ENCODE measurements at regions not wholly inside any gene's neighbourhood (a gene's known extent, or its start where the extent isn't known, plus 50 kb on each side); places are given as distances from the start of the nearest gene placed in this dataset.

GRCh38 chr9:13942201-13942600, 371.7 kb downstream of the NFIB start:
- H3K4me1 ChIP-seq (ENCODE audit: control insufficient read depth, extremely low read depth, insufficient read depth, low read length), result peaks cover 5% of the 10 kb centered on the region
- H3K36me3 ChIP-seq (ENCODE audit: control insufficient read depth, insufficient read depth, low read length), result no peaks in the 10 kb centered on the region
- no peak overlapping the region for H2AFZ ChIP-seq (ENCODE audit: low read length)
- no peak for DNase-seq (ENCODE audit: low read depth in 2 of 2)
- H4K20me1 ChIP-seq (ENCODE audit: control insufficient read depth, extremely low read depth, insufficient read depth, low read length), result no peaks in the 10 kb centered on the region
- no peak overlapping the region for H3K4me2 ChIP-seq (ENCODE audit: extremely low read depth, insufficient read depth, low read length)
- H3K79me2 ChIP-seq (ENCODE audit: control insufficient read depth, insufficient read depth, low read length), result no peaks in the 10 kb centered on the region
- no peaks in the 10 kb centered on the region for H3K27me3 ChIP-seq (ENCODE audit: control insufficient read depth, insufficient read depth, low read length)
- H3K27ac ChIP-seq (ENCODE audit: insufficient read depth, low read length), result no peak overlapping the region
- no peak overlapping the region for H3K4me3 ChIP-seq (replicated peaks in 1 of 4; ENCODE audit: control extremely low read depth in 1 of 4, insufficient read depth in 1 of 4, low read depth in 3 of 4, low read length in 4 of 4)
- TF ChIP-seq CTCF (conservative IDR thresholded peaks at IDR 0.05 in 1 of 2, IDR thresholded peaks at IDR 0.05 in 1 of 2; ENCODE audit: low read depth in 1 of 2, low read length in 2 of 2), result no peak
- TF ChIP-seq EZH2 (IDR thresholded peaks at IDR 0.05; ENCODE audit: low read length, missing control alignments), result no peak
- no peak overlapping the region for H3K9ac ChIP-seq (ENCODE audit: insufficient read depth, low read length)
- H3K9me3 ChIP-seq (ENCODE audit: control insufficient read depth, insufficient read depth, low read depth, low read length), result no peaks in the 10 kb centered on the region

DNA sequence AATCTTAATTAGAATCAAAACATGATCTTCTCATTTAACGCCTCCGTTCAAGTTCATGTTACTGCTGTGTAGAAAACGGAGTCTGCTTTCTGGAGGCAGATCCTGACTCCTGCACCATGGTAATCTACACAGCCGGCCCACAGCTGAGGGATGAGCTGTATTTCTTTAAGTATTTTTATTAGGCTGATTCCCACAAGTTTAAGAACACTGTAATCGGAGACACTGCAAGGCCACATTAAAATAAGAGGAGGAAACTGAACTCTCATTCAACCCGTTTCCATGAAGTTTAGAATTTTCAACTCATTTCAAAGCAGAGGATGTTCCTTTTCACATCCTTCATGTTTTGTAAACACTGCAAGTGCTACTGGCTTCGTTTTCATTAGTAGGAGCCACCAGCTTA, 372.2 kb downstream of the NFIB start:
- no peak overlapping the region for H3K4me2 ChIP-seq (ENCODE audit: extremely low read depth, insufficient read depth, low read length)
- H3K4me3 ChIP-seq (replicated peaks in 1 of 4; ENCODE audit: control extremely low read depth in 1 of 4, insufficient read depth in 1 of 4, low read depth in 3 of 4, low read length in 4 of 4), result no peak overlapping the region
- no peaks in the 10 kb centered on the region for H3K27me3 ChIP-seq (ENCODE audit: control insufficient read depth, insufficient read depth, low read length)
- no peak for TF ChIP-seq CTCF (conservative IDR thresholded peaks at IDR 0.05 in 1 of 2, IDR thresholded peaks at IDR 0.05 in 1 of 2; ENCODE audit: low read depth in 1 of 2, low read length in 2 of 2)
- TF ChIP-seq EZH2 (IDR thresholded peaks at IDR 0.05; ENCODE audit: low read length, missing control alignments), result no peak
- no peaks in the 10 kb centered on the region for H3K36me3 ChIP-seq (ENCODE audit: control insufficient read depth, insufficient read depth, low read length)
- H3K4me1 ChIP-seq (ENCODE audit: control insufficient read depth, extremely low read depth, insufficient read depth, low read length), result peaks cover 5% of the 10 kb centered on the region
- DNase-seq (ENCODE audit: low read depth in 2 of 2), result peak in 1 of 2 donors; percentile 49
- H2AFZ ChIP-seq (ENCODE audit: low read length), result no peak overlapping the region
- no peaks in the 10 kb centered on the region for H3K9me3 ChIP-seq (ENCODE audit: control insufficient read depth, insufficient read depth, low read depth, low read length)
- no peaks in the 10 kb centered on the region for H4K20me1 ChIP-seq (ENCODE audit: control insufficient read depth, extremely low read depth, insufficient read depth, low read length)
- H3K9ac ChIP-seq (ENCODE audit: insufficient read depth, low read length), result no peak overlapping the region
- no peak overlapping the region for H3K27ac ChIP-seq (ENCODE audit: insufficient read depth, low read length)
- no peaks in the 10 kb centered on the region for H3K79me2 ChIP-seq (ENCODE audit: control insufficient read depth, insufficient read depth, low read length)

- H3K4me2 ChIP-seq (ENCODE audit: extremely low read depth, insufficient read depth, low read length), result no peak overlapping the region
- TF ChIP-seq EZH2 (IDR thresholded peaks at IDR 0.05; ENCODE audit: low read length, missing control alignments), result no peak
- no peak for TF ChIP-seq CTCF (conservative IDR thresholded peaks at IDR 0.05 in 1 of 2, IDR thresholded peaks at IDR 0.05 in 1 of 2; ENCODE audit: low read depth in 1 of 2, low read length in 2 of 2)
- no peak overlapping the region for H3K27ac ChIP-seq (ENCODE audit: insufficient read depth, low read length)
- H3K4me3 ChIP-seq (replicated peaks in 1 of 4; ENCODE audit: control extremely low read depth in 1 of 4, insufficient read depth in 1 of 4, low read depth in 3 of 4, low read length in 4 of 4), result no peak overlapping the region
- H3K9ac ChIP-seq (ENCODE audit: insufficient read depth, low read length), result no peak overlapping the region
- peaks cover 5% of the 10 kb centered on the region for H3K4me1 ChIP-seq (ENCODE audit: control insufficient read depth, extremely low read depth, insufficient read depth, low read length)
- no peaks in the 10 kb centered on the region for H3K79me2 ChIP-seq (ENCODE audit: control insufficient read depth, insufficient read depth, low read length)
- H3K36me3 ChIP-seq (ENCODE audit: control insufficient read depth, insufficient read depth, low read length), result no peaks in the 10 kb centered on the region
- no peak for DNase-seq (ENCODE audit: low read depth in 2 of 2)
- no peak overlapping the region for H2AFZ ChIP-seq (ENCODE audit: low read length)
- H4K20me1 ChIP-seq (ENCODE audit: control insufficient read depth, extremely low read depth, insufficient read depth, low read length), result no peaks in the 10 kb centered on the region
- no peaks in the 10 kb centered on the region for H3K27me3 ChIP-seq (ENCODE audit: control insufficient read depth, insufficient read depth, low read length)
- H3K9me3 ChIP-seq (ENCODE audit: control insufficient read depth, insufficient read depth, low read depth, low read length), result no peaks in the 10 kb centered on the region
These were observed 374.0 kb downstream of the NFIB start for GRCh38 chr9:13939701-13940490.
